Breast epithelium (tissue), 3 donors: ENCODE measurements at regions not wholly inside any gene's neighbourhood (a gene's known extent, or its start where the extent isn't known, plus 50 kb on each side); places are given as distances from the start of the nearest gene placed in this dataset.

Source experiments
- POLR2A ChIP-seq: fragments of 450-650 bp; IDR thresholded peaks from one replicate; pipeline ENCODE4 v1.6.1; 2016; ENCODE audit warnings: antibody characterized with exemption, mild to moderate bottlenecking, moderate library complexity
- POLR2AphosphoS5 ChIP-seq, 3 donors: sonication (generic); formaldehyde crosslinking; IDR thresholded peaks; one replicate each; pipeline ENCODE4 v1.6.1; 2017; ENCODE audit warnings: antibody characterized with exemption in 3 of 3
- TF ChIP-seq, protein P1 (sequence below), 3 donors: fragments of 450-650 bp; IDR thresholded peaks; one replicate each; pipeline ENCODE4 v1.5.1; 2016 to 2017; ENCODE audit warnings: antibody characterized with exemption in 3 of 3, mild to moderate bottlenecking in 3 of 3, moderate library complexity in 3 of 3

GRCh38 chr2:157150747-157151146, 106.8 kb upstream of the GALNT5 start:
- TF ChIP-seq, protein P1, sequence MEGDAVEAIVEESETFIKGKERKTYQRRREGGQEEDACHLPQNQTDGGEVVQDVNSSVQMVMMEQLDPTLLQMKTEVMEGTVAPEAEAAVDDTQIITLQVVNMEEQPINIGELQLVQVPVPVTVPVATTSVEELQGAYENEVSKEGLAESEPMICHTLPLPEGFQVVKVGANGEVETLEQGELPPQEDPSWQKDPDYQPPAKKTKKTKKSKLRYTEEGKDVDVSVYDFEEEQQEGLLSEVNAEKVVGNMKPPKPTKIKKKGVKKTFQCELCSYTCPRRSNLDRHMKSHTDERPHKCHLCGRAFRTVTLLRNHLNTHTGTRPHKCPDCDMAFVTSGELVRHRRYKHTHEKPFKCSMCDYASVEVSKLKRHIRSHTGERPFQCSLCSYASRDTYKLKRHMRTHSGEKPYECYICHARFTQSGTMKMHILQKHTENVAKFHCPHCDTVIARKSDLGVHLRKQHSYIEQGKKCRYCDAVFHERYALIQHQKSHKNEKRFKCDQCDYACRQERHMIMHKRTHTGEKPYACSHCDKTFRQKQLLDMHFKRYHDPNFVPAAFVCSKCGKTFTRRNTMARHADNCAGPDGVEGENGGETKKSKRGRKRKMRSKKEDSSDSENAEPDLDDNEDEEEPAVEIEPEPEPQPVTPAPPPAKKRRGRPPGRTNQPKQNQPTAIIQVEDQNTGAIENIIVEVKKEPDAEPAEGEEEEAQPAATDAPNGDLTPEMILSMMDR (IDR thresholded peaks at IDR 0.05) = no peak
- TF ChIP-seq POLR2AphosphoS5 (IDR thresholded peaks at IDR 0.05) (no peak), POLR2A (no peak)
